NCI-H446 treated with DMSO at 0.1 percent for 48 hours (cell line): ENCODE measurements at regions not wholly inside any gene's neighbourhood (a gene's known extent, or its start where the extent isn't known, plus 50 kb on each side); places are given as distances from the start of the nearest gene placed in this dataset.

Experiments used
- DNase-seq: peaks from one replicate; lab custom pipeline; 2025; lab: John Stamatoyannopoulos, UW

DNA sequence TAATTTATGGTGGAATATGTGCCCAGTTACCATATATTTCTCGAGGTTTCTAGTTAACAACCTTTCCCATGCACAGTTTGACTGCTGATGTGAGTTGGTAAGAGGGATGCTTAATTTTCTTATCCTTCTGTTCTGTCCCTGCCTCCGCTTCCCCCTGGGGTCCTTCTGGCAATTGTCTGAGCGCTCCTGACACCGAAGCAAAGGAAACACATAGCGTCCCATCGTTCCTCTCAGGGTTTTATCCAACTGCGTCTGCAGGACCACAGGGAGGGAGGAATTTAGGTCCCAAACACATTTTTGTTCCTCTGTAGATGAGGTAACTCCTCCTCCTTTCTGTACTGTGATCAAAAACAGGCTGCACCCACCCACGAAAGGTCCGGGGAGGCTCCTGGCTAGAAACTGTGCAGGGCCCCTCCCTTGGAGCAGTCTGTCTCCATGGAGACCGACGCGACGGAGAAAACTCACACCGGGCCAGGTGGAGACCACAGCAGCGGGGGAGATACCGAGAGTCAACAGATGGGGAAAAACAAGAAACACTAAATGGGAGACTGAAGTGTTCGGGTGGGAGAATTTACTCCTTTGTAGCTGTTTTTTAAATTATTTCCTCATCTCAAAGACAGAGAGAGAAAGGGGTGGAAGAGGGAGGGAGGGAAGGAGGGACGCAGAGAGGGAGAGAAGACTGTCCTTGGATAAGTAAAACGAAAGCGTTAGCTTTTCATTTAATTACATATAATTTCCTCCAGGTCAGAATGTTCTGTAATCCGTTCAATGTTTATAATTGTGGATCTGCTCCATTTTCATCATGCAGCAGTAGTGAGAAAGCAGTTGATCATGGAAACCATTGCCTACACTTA is 191.8 kb upstream of the NBEA start:
- no peak for DNase-seq

DNA sequence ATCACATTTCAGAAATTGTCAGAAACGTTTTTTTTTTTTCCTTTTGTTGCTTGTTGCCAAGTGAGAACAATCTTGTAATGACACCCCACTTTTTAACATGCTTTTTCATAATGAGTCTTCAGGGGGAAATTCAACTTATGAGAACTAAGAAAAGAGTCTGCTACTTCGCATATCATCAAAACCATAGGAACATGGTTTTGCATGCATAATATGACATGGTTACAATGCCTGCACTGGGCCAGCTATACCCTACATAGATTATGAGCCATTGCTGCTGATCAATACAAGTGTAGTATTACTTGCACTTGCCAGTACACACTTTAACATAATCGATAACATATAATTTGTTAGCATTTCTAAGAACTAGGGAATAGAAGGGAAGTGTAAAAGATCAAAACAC is 191.0 kb upstream of the NBEA start:
- DNase-seq: no peak

GRCh38 chr13:34751492-34751891 is 190.6 kb upstream of the NBEA start:
- no peak for DNase-seq

DNA sequence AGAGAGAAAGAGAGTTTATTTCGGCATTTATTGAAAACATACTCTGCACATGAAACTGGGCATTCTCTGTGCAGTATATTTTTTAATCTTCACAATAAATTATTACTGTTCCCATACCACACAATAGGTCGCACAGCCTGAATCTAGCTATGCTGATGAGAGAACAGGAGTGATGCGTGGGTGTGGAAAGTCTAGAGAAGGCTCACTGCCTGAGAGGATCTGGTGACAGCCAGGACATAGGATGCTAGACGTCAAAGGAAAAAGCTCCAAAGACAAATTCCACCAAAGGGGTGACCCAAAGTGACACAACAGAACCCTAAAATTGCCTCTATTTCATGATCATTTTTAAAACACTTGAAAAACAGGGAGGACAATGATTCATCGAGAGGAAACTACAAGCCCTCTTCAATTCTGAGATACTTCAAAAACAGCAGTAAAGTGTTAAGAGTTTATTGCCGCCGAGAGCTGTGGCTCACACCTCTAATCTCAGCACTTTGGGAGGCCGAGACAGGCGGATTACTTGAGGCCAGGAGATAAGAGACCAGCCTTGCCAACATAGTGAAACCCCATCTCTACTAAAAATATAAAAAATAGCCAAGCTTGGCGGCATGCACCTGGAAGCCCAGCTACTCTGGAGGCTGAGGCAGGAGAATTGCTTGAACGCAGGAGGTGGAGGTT is 189.6 kb upstream of the NBEA start:
- no peak for DNase-seq

- DNase-seq: no peak
These were observed 185.9 kb upstream of the NBEA start for GRCh38 chr13:34756136-34756535.

DNA sequence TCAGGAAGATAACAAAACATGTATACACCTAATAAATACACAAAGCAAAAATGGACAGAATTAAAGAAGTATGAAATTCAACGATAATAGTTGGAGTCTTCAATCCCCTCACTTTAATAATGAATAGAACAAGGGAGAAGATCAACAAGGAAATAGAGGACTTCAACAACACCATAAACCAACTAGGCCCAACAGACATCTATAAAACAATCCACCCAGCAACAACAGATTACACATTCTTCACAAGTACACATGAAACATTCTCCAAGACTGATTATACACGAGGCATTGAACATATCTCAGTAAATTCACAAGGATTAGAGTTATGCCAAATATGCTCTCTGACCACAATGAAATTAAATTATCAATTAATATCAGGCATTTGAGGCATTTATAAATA is 185.5 kb upstream of the NBEA start:
- DNase-seq: no peak

GRCh38 chr13:34757441-34757840 is 184.6 kb upstream of the NBEA start:
- no peak for DNase-seq

- no peak for DNase-seq
These were observed 183.4 kb upstream of the NBEA start for GRCh38 chr13:34758628-34759027.

DNA sequence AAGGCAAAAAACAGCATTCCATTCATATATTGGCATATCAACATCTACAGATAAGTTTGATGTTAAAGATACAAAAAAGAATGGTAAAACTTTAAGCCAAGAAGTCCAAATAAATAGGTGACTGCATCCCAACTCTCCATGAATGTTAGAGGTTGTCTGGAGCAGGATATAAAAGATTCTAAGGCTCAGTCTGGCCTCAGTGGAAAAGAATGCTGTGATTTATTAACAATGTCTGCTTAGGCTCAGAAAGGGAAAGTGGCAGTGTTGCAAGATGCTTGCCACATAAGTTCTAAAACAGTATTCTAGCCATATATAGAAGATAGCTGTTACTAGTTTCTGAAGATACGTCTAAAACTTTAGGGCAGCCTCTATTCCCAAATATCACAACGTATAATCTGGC is 179.8 kb upstream of the NBEA start:
- DNase-seq: no peak

DNA sequence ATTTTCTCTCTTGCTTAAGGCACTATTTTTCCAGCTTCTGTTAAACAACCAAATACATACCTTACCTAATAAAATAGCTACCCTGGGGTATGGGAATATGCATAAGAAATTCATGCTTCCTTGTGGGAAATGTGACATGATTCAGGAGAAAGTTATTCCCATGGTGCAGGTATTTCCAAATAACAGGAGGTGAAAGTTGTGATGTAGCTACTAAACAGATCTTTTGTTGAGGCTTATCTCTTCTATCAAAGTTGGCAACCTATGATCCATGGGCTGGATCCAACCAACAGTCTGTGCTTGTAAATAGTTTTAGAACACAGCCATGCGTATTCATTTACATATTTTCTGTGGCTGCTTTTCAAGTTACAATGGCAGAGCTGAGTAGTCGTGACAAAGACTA is 177.8 kb upstream of the NBEA start:
- DNase-seq: no peak

- no peak for DNase-seq
These were observed 176.5 kb upstream of the NBEA start for GRCh38 chr13:34765446-34766180.

- no peak for DNase-seq
These were observed 174.3 kb upstream of the NBEA start for GRCh38 chr13:34767778-34768177.

DNA sequence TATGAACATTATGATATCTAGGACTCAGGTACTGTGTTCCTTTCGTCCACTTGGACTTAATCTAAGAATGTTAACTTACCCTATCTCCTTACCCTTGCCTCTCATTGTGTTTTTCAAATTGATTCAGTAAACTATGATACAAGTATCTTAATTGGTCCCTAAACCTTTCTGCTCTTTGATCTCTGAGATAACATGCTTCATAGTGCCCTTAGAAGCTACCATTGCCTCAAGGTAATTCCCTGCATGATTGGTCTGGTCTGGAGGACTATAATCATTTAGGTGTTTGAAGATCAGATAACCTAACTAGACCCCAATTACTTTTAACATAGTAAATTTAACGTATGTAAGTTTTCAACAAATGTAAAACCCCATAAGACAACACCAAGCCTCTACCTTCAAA is 169.9 kb upstream of the NBEA start:
- no peak for DNase-seq

- no peak for DNase-seq
These were observed 169.2 kb upstream of the NBEA start for GRCh38 chr13:34772881-34773280.

GRCh38 chr13:34776390-34776981 is 165.6 kb upstream of the NBEA start:
- DNase-seq: no peak

GRCh38 chr13:34777089-34777913 is 164.8 kb upstream of the NBEA start:
- no peak for DNase-seq

DNA sequence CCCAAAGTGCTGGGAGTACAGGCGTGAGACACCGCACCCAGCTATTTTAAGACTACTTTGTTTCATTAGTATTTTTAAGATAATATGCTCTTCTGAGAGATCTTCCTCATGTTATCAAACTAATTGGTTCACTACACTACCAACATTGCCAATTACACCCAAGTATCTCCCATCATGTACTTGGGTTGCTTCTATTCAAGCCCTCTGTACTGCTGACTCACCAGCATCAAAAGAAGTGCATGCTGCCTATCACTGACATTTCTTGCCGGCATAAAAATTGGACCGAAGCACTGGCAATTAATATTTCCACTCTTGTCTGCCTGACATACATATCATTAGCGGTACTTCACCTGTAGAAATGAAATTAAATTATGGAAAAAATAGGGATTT is 164.2 kb upstream of the NBEA start:
- no peak for DNase-seq

DNA sequence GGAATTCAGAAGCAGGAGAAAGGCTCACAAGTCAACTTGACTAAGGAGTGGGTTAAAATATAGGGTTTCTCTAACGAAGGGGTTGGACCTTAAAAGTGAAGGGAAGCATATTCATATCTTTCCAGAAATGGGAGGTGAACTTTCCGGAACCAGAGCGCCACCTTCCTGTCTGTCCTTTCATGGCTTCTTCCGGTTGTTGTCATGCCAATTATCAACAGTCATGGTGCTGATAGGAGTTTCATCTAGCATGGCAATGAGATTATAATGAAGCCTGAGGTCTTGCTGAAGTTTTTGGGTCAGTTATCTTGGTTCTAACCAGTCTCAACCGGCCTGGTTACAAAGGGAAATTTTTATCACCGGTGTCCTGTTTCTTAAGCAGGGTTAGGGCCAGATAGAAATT is 162.9 kb upstream of the NBEA start:
- no peak for DNase-seq

DNA sequence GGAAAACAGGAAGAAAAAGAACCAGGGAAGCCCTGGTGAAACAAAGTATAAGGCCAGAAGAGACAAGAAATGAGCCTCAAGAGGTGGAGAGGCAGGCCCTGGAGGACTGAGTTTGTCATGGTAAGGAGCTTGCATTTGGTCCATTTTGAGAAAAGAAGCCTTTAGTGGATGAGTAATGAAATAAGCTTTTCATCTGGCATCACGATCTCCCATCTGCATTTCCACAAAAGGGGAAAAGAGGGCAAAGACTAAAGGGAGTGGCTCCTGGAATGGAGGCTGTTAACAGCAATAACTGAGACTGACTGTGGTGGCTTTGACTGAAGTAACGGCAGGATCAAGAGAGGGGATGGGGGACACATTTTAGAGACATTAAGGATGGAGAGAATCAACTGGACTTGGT is 148.8 kb upstream of the NBEA start:
- DNase-seq: no peak

GRCh38 chr13:34803756-34804155 is 138.3 kb upstream of the NBEA start:
- no peak for DNase-seq

DNA sequence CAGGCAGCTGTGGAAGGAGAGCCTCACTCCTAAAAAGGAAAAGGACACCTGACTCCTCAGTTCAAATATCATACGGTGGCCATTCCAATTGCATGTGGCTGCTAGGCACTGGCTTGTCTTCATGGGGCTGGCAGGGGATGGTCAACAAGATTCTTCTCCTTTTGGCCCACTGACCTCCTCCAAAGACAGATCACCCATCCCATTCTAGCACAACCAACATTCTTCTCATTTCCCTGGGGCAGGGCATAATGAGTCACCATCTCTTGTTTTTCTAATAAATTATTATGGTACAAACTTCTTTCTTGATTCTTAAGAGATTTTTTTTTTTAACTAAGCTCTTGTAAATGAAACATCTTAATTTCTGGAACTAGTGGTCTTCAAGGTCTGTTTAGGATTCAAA is 136.7 kb upstream of the NBEA start:
- DNase-seq: no peak

- DNase-seq: no peak
These were observed 133.4 kb upstream of the NBEA start for GRCh38 chr13:34808649-34809048.
